IgD-negative memory B cell (primary cell): ENCODE measurements at regions not wholly inside any gene's neighbourhood (a gene's known extent, or its start where the extent isn't known, plus 50 kb on each side); places are given as distances from the start of the nearest gene placed in this dataset.

ENCODE experiments used
- H3K27ac Mint-ChIP-seq, 3 donors: one replicate each; pipeline ENCODE4 v1.8.0; 2020 to 2022; ENCODE audit warnings: mild to moderate bottlenecking in 3 of 3, mixed read lengths in 3 of 3, moderate library complexity in 1 of 3
- H3K27me3 Mint-ChIP-seq: one replicate; pipeline ENCODE4 v1.8.0; 2021; ENCODE audit warnings: mixed read lengths
- H3K36me3 Mint-ChIP-seq: one replicate; pipeline ENCODE4 v1.8.0; 2020; ENCODE audit warnings: mild to moderate bottlenecking, mixed read lengths
- H3K4me1 Mint-ChIP-seq, 3 donors: one replicate each; pipeline ENCODE4 v1.8.0; 2020 to 2022; ENCODE audit warnings: mixed read lengths in 3 of 3, mild to moderate bottlenecking in 1 of 3
- H3K4me3 Mint-ChIP-seq, 4 donors: one replicate each; pipeline ENCODE4 v1.8.0; 2020 to 2022; ENCODE audit warnings: mild to moderate bottlenecking in 4 of 4, mixed read lengths in 4 of 4, moderate library complexity in 3 of 4
- H3K9me3 Mint-ChIP-seq, 3 donors: one replicate each; pipeline ENCODE4 v1.8.0; 2020 to 2021; ENCODE audit warnings: mixed read lengths in 3 of 3, mild to moderate bottlenecking in 1 of 3

- no peak overlapping the region for H3K4me3 Mint-ChIP-seq
- no peaks in the 10 kb centered on the region for H3K9me3 Mint-ChIP-seq
- H3K27me3 Mint-ChIP-seq: no peaks in the 10 kb centered on the region
- no peak overlapping the region for H3K27ac Mint-ChIP-seq
- H3K4me1 Mint-ChIP-seq: peaks cover 0 to 2% (median 0%) of the 10 kb centered on the region in 3 donors
- peaks cover 1% of the 10 kb centered on the region for H3K36me3 Mint-ChIP-seq
These were observed 227.4 kb downstream of the MAN2A1 start for GRCh38 chr5:109917154-109917546.

- Mint-ChIP-seq H3K27ac (no peak overlapping the region), H3K9me3 (no peaks in the 10 kb centered on the region), H3K4me1 (peaks cover 0 to 2% (median 0%) of the 10 kb centered on the region in 3 donors), H3K36me3 (peaks cover 1% of the 10 kb centered on the region), H3K27me3 (no peaks in the 10 kb centered on the region), H3K4me3 (no peak overlapping the region)
These were observed 228.2 kb downstream of the MAN2A1 start for GRCh38 chr5:109917966-109918365.

- Mint-ChIP-seq H3K27me3 (peaks cover under 1% of the 10 kb centered on the region), H3K27ac (no peak overlapping the region), H3K36me3 (peaks cover 1% of the 10 kb centered on the region), H3K4me1 (no peaks in the 10 kb centered on the region), H3K9me3 (no peaks in the 10 kb centered on the region), H3K4me3 (no peak overlapping the region)
These were observed 231.0 kb downstream of the MAN2A1 start for GRCh38 chr5:109920736-109921135.

GRCh38 chr5:109921735-109922380 lies 232.1 kb downstream of the MAN2A1 start:
- Mint-ChIP-seq H3K27me3 (peaks cover 3% of the 10 kb centered on the region), H3K4me1 (no peaks in the 10 kb centered on the region), H3K9me3 (no peaks in the 10 kb centered on the region), H3K27ac (peak overlapping the region in 1 of 3 donors; percentile 80), H3K4me3 (peak overlapping the region in 1 of 4 donors; percentile 61), H3K36me3 (peaks cover 1% of the 10 kb centered on the region)

GRCh38 chr5:109922381-109922995 lies 232.8 kb downstream of the MAN2A1 start:
- no peak overlapping the region for H3K4me3 Mint-ChIP-seq
- peaks cover 0 to under 1% (median 0%) of the 10 kb centered on the region in 3 donors for H3K4me1 Mint-ChIP-seq
- peaks cover 3% of the 10 kb centered on the region for H3K27me3 Mint-ChIP-seq
- H3K9me3 Mint-ChIP-seq: no peaks in the 10 kb centered on the region
- H3K27ac Mint-ChIP-seq: peak overlapping the region in 1 of 3 donors; percentile 21
- H3K36me3 Mint-ChIP-seq: peaks cover 1% of the 10 kb centered on the region

GRCh38 chr5:109923205-109923604 lies 233.5 kb downstream of the MAN2A1 start:
- no peak overlapping the region for H3K4me3 Mint-ChIP-seq
- peaks cover 1% of the 10 kb centered on the region for H3K36me3 Mint-ChIP-seq
- peaks cover 3% of the 10 kb centered on the region for H3K27me3 Mint-ChIP-seq
- no peak overlapping the region for H3K27ac Mint-ChIP-seq
- no peaks in the 10 kb centered on the region for H3K9me3 Mint-ChIP-seq
- H3K4me1 Mint-ChIP-seq: peaks cover 0 to 2% (median 0%) of the 10 kb centered on the region in 3 donors

- peaks cover 3% of the 10 kb centered on the region for H3K27me3 Mint-ChIP-seq
- no peak overlapping the region for H3K4me3 Mint-ChIP-seq
- no peak overlapping the region for H3K27ac Mint-ChIP-seq
- no peaks in the 10 kb centered on the region for H3K9me3 Mint-ChIP-seq
- peaks cover 0 to 2% (median 0%) of the 10 kb centered on the region in 3 donors for H3K4me1 Mint-ChIP-seq
- H3K36me3 Mint-ChIP-seq: no peaks in the 10 kb centered on the region
These were observed 234.7 kb downstream of the MAN2A1 start for GRCh38 chr5:109924237-109925107.

- Mint-ChIP-seq H3K27ac (no peak overlapping the region), H3K4me3 (no peak overlapping the region), H3K4me1 (peaks cover 2 to 4% (median 2%) of the 10 kb centered on the region in 3 donors)
These were observed 237.9 kb downstream of the MAN2A1 start for GRCh38 chr5:109927639-109928038.

GRCh38 chr5:109928046-109928445 lies 238.3 kb downstream of the MAN2A1 start:
- H3K27ac Mint-ChIP-seq: no peak overlapping the region
- H3K9me3 Mint-ChIP-seq: no peaks in the 10 kb centered on the region
- no peaks in the 10 kb centered on the region for H3K36me3 Mint-ChIP-seq
- no peak overlapping the region for H3K4me3 Mint-ChIP-seq
- peaks cover 2 to 4% (median 2%) of the 10 kb centered on the region in 3 donors for H3K4me1 Mint-ChIP-seq
- peaks cover 4% of the 10 kb centered on the region for H3K27me3 Mint-ChIP-seq

More at GRCh38 chr5:109927639-109928038, 237.9 kb downstream of the MAN2A1 start:
- no peaks in the 10 kb centered on the region for H3K36me3 Mint-ChIP-seq
- H3K27me3 Mint-ChIP-seq: peaks cover 4% of the 10 kb centered on the region
- H3K9me3 Mint-ChIP-seq: no peaks in the 10 kb centered on the region

GRCh38 chr5:109928811-109929210 lies 239.1 kb downstream of the MAN2A1 start:
- no peak overlapping the region for H3K4me3 Mint-ChIP-seq

GRCh38 chr5:109929376-109929775 lies 239.6 kb downstream of the MAN2A1 start:
- Mint-ChIP-seq H3K9me3 (no peaks in the 10 kb centered on the region), H3K27ac (no peak overlapping the region), H3K4me1 (peaks cover 2 to 4% (median 2%) of the 10 kb centered on the region in 3 donors), H3K27me3 (peaks cover 4% of the 10 kb centered on the region), H3K36me3 (no peaks in the 10 kb centered on the region), H3K4me3 (no peak overlapping the region)

More at GRCh38 chr5:109928811-109929210, 239.1 kb downstream of the MAN2A1 start:
- Mint-ChIP-seq H3K36me3 (no peaks in the 10 kb centered on the region), H3K4me1 (peaks cover 2 to 4% (median 2%) of the 10 kb centered on the region in 3 donors), H3K27ac (no peak overlapping the region), H3K27me3 (peaks cover 4% of the 10 kb centered on the region), H3K9me3 (no peaks in the 10 kb centered on the region)

- H3K27me3 Mint-ChIP-seq: peaks cover 4% of the 10 kb centered on the region
These were observed 240.2 kb downstream of the MAN2A1 start for GRCh38 chr5:109929911-109930310.

GRCh38 chr5:109931049-109931780 lies 241.5 kb downstream of the MAN2A1 start:
- peaks cover 3% of the 10 kb centered on the region for H3K27me3 Mint-ChIP-seq
- peaks cover 2 to 4% (median 2%) of the 10 kb centered on the region in 3 donors for H3K4me1 Mint-ChIP-seq
- H3K36me3 Mint-ChIP-seq: no peaks in the 10 kb centered on the region
- H3K4me3 Mint-ChIP-seq: no peak overlapping the region
- no peak overlapping the region for H3K27ac Mint-ChIP-seq
- no peaks in the 10 kb centered on the region for H3K9me3 Mint-ChIP-seq

More at GRCh38 chr5:109929911-109930310, 240.2 kb downstream of the MAN2A1 start:
- H3K9me3 Mint-ChIP-seq: no peaks in the 10 kb centered on the region
- H3K4me3 Mint-ChIP-seq: no peak overlapping the region
- H3K36me3 Mint-ChIP-seq: no peaks in the 10 kb centered on the region
- peaks cover 2 to 4% (median 2%) of the 10 kb centered on the region in 3 donors for H3K4me1 Mint-ChIP-seq
- H3K27ac Mint-ChIP-seq: no peak overlapping the region

- H3K27me3 Mint-ChIP-seq: peaks cover 4% of the 10 kb centered on the region
- H3K9me3 Mint-ChIP-seq: no peaks in the 10 kb centered on the region
- no peak overlapping the region for H3K27ac Mint-ChIP-seq
- H3K36me3 Mint-ChIP-seq: no peaks in the 10 kb centered on the region
- no peaks in the 10 kb centered on the region for H3K4me1 Mint-ChIP-seq
- H3K4me3 Mint-ChIP-seq: no peak overlapping the region
These were observed 246.2 kb downstream of the MAN2A1 start for GRCh38 chr5:109935833-109936490.
